UCSD-AML1 (cell line): ENCODE measurements at regions not wholly inside any gene's neighbourhood (a gene's known extent, or its start where the extent isn't known, plus 50 kb on each side); places are given as distances from the start of the nearest gene placed in this dataset.

Source experiments
- DNase-seq: peaks from one replicate; lab custom pipeline; 2025; ENCODE audit not compliant: unreplicated experiment; lab: John Stamatoyannopoulos, UW

GRCh38 chr5:123755653-123756317 is 243.8 kb downstream of the CSNK1G3 start:
- DNase-seq, result no peak

GRCh38 chr5:123754908-123755307 is 242.9 kb downstream of the CSNK1G3 start:
- no peak for DNase-seq

GRCh38 chr5:123753937-123754891 is 242.2 kb downstream of the CSNK1G3 start:
- no peak for DNase-seq

- DNase-seq, result no peak
Observed at GRCh38 chr5:123753180-123753936, 241.4 kb downstream of the CSNK1G3 start.

- no peak for DNase-seq
Observed at GRCh38 chr5:123752552-123753179, 240.7 kb downstream of the CSNK1G3 start.

- no peak for DNase-seq
Observed at GRCh38 chr5:123751670-123752069, 239.7 kb downstream of the CSNK1G3 start.

- DNase-seq, result no peak
Observed at GRCh38 chr5:123748239-123748638, 236.3 kb downstream of the CSNK1G3 start.

GRCh38 chr5:123746683-123747360 is 234.8 kb downstream of the CSNK1G3 start:
- DNase-seq, result no peak

- DNase-seq, result no peak
Observed at GRCh38 chr5:123743990-123744583, 232.1 kb downstream of the CSNK1G3 start.

- DNase-seq, result no peak
Observed at GRCh38 chr5:123735384-123735783, 223.4 kb downstream of the CSNK1G3 start.

- no peak for DNase-seq
Observed at GRCh38 chr5:123732257-123732656, 220.3 kb downstream of the CSNK1G3 start.

- DNase-seq, result no peak
Observed at GRCh38 chr5:123722451-123722850, 210.5 kb downstream of the CSNK1G3 start.

GRCh38 chr5:123721675-123722276 is 209.8 kb downstream of the CSNK1G3 start:
- no peak for DNase-seq

GRCh38 chr5:123720955-123721354 is 209.0 kb downstream of the CSNK1G3 start:
- no peak for DNase-seq

- no peak for DNase-seq
Observed at GRCh38 chr5:123720339-123720738, 208.4 kb downstream of the CSNK1G3 start.

- no peak for DNase-seq
Observed at GRCh38 chr5:123719004-123719403, 207.0 kb downstream of the CSNK1G3 start.

GRCh38 chr5:123718238-123718637 is 206.3 kb downstream of the CSNK1G3 start:
- DNase-seq, result no peak

- DNase-seq, result no peak
Observed at GRCh38 chr5:123717139-123717538, 205.2 kb downstream of the CSNK1G3 start.

GRCh38 chr5:123710031-123710430 is 198.1 kb downstream of the CSNK1G3 start:
- DNase-seq, result no peak

- no peak for DNase-seq
Observed at GRCh38 chr5:123709422-123709821, 197.4 kb downstream of the CSNK1G3 start.
